GM19452 (cell line): ENCODE measurements at regions not wholly inside any gene's neighbourhood (a gene's known extent, or its start where the extent isn't known, plus 50 kb on each side); places are given as distances from the start of the nearest gene placed in this dataset.

Experiments used
- ATAC-seq: cut with Tn5 transposase; IDR thresholded peaks from one replicate; pipeline ENCODE4 v1.9.1; 2021; ENCODE audit not compliant: unreplicated experiment

GRCh38 chr14:98799891-98800290, 472.1 kb downstream of the BCL11B start:
- ATAC-seq = no peak

GRCh38 chr14:98802044-98802443, 470.0 kb downstream of the BCL11B start:
- no peak for ATAC-seq

GRCh38 chr14:98803196-98803595, 468.8 kb downstream of the BCL11B start:
- no peak for ATAC-seq

- ATAC-seq = no peak
Measured at GRCh38 chr14:98808494-98809407, 463.2 kb downstream of the BCL11B start.

GRCh38 chr14:98816195-98816594, 455.8 kb downstream of the BCL11B start:
- no peak for ATAC-seq

- ATAC-seq = no peak
Measured at GRCh38 chr14:98816720-98817119, 455.3 kb downstream of the BCL11B start.

GRCh38 chr14:98819132-98819866, 452.7 kb downstream of the BCL11B start:
- ATAC-seq = no peak

- ATAC-seq = no peak
Measured at GRCh38 chr14:98819867-98820206, 452.2 kb downstream of the BCL11B start.

- no peak for ATAC-seq
Measured at GRCh38 chr14:98822917-98823316, 449.1 kb downstream of the BCL11B start.

GRCh38 chr14:98826618-98827017, 445.4 kb downstream of the BCL11B start:
- ATAC-seq = no peak

- ATAC-seq = no peak
Measured at GRCh38 chr14:98834119-98834518, 437.9 kb downstream of the BCL11B start.

GRCh38 chr14:98835051-98835824, 436.8 kb downstream of the BCL11B start:
- ATAC-seq = no peak

- ATAC-seq = no peak
Measured at GRCh38 chr14:98835825-98836100, 436.2 kb downstream of the BCL11B start.

GRCh38 chr14:98840091-98840490, 431.9 kb downstream of the BCL11B start:
- ATAC-seq = no peak

GRCh38 chr14:98840511-98840910, 431.5 kb downstream of the BCL11B start:
- no peak for ATAC-seq

GRCh38 chr14:98844456-98844855, 427.5 kb downstream of the BCL11B start:
- ATAC-seq = no peak

- no peak for ATAC-seq
Measured at GRCh38 chr14:98847521-98848468, 424.2 kb downstream of the BCL11B start.

- no peak for ATAC-seq
Measured at GRCh38 chr14:98853063-98853729, 418.8 kb downstream of the BCL11B start.

GRCh38 chr14:98855926-98856715, 415.9 kb downstream of the BCL11B start:
- ATAC-seq = no peak
